GM18519 (cell line): ENCODE measurements at regions not wholly inside any gene's neighbourhood (a gene's known extent, or its start where the extent isn't known, plus 50 kb on each side); places are given as distances from the start of the nearest gene placed in this dataset.
"Not testable (repeated sequence)": the region's sequence is repeated elsewhere in the genome, so short reads cannot be mapped to it uniquely, and the experiment has no call there.

Experiments used
- ATAC-seq: cut with Tn5 transposase; IDR thresholded peaks from one replicate; pipeline ENCODE4 v1.9.1; 2021; ENCODE audit warnings: mild to moderate bottlenecking, moderate library complexity; ENCODE audit not compliant: unreplicated experiment, low FRiP score

DNA sequence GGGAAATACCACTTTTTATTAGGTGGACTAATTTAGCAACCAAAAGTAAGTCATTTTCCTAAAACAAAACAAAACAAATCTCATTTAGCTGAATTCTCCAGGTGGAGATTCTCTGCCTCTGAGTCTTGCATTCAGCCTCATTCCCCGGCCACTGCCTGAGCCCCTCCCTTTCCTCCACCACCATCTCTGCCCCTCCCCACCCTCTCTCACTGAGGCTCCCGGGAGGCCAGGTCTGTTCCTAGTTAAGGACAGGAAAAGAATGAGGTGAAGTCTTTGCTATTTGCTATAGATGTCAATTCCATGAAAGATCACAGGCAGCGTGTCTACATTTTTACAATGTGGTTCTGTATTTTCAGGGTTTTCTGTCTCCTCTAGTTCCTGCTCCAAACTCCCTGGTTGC lies 83.0 kb upstream of the SOX11 start:
- ATAC-seq, result no peak

DNA sequence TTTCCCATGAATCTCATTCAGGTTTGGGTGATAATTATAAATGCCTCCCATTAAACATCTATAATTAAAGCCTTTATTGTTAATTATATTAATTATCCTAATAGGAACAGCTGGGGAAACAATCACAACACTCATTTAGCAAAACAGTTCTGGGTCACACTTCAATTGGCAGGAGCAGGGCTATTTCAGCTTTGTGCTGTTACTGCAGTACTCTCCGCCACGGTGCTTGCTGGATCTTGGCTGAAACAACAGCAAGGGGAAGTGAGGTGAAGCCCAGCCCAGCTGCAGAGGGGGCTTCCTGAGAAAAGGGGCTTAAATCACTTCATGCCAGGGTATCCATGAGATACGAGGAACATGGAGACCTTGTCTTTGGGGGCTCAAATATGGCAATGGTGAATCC lies 79.5 kb upstream of the SOX11 start:
- no peak for ATAC-seq

DNA sequence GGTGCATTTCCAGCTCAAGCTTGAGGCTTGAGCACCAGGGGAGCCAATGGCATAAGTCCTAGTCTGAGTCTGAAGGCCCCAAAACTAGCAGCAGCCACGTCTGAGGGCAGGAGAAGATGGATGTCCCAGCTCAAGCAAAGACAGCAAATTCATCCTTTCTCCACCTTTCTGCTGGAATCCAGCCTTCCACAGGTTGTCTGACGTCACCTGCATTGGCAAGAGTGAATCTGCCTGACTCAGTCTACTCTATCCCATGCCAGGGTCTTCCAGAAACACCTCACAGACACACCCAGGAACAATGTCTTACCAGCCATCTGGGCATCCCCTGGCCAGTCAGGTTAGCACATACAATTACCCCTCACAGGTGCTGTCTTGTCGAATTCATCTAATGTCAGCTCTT lies 76.2 kb upstream of the SOX11 start:
- ATAC-seq, result no peak

DNA sequence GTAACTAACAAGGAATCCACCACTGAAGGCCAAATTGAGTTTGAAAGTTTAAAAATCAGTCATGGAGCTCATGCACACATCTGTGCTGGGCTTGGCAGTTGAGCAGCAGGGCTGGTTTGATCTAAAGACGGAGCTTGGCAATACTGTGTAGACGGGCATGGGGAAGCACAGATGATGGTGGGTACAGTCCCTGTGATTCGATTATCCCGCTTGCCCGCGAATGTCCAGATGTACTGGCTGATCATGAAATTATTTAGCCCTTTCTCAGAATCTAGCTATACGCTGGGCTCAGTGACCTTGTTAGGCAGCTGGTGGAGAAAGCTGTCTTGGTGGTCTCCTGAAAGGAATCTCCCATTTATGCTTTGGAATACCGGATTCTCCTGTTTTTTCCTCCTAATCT lies 74.8 kb upstream of the SOX11 start:
- ATAC-seq, result no peak

DNA sequence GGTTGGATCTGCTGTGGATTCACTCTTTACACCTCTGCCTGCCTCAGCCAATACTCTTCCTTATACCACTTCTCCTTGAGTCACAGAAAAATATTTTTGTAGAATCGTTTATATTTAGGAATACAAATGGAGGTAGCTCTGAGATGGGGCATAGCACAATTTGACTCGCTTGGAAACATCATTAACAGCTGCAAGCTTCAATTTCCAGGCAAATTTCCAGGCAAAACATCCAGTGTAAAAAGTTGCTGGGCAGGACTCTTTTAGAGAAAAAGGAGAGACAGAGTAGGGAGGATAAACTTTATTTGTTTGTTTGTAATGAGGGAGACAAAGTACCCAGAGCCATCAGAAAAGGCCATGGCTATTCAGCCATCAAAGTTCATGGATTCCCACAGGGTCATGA lies 74.4 kb upstream of the SOX11 start:
- ATAC-seq, result no peak

DNA sequence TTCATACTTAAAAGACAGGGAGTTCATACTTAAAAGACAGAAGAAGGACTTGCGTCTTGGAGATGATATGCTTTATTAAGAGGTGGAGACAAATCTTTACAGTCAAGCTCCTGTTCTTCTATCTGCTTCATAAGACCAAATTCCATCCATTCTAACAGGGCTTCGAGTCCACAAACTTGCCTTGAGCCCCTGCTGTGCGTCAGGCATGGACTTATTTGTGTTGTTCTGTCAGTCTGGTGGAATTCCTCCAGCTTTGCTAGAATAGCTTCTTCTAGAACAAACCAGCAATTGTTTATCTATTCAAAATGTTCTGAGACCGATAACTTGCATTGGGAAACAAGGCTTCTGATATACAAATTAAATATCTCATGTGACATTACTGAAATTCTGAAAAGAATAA lies 73.9 kb upstream of the SOX11 start:
- no peak for ATAC-seq

DNA sequence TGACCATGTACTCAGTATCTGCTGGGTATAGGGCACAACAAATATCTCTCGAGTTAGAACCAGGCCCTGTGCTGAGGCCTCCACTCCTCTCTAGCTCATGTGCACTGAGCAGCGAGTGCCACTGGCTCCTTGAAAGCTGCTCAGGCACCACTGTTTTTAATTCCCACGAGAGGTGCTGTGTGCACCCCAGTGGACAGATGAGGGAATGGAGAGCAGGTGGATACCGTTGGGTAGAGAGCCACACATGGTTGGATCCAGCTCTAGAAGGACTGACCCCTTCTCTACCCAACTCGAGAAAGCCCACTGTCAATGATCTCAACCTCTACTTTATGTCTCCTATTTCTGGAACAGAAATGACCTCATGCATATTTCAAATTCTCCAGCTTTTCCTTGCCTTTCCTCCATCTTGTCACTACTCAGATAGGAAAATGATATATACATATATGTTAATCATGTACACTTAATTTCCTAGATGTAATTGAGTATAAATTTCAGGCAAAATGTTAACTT lies 66.6 kb upstream of the SOX11 start:
- not testable (repeated sequence) for ATAC-seq

DNA sequence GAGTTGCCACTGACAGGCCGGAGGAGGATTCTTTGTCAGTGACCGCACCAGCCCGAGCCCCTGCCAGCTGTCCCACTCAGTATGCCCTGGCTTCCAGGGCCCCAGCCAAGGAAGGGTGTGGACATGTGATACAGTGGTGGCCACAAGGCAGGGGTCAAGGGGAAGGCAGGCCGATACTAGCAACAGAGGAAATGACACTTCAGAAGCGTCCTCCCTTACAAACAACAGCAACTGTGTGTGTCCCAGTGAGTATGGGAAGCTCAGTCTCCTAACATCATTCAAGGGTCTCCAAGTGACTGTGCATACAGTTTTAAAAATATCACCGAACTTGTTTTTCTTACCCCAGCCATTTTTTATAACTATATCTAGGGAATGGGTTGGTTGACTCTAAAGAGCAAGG lies 63.7 kb upstream of the SOX11 start:
- not testable (repeated sequence) for ATAC-seq

DNA sequence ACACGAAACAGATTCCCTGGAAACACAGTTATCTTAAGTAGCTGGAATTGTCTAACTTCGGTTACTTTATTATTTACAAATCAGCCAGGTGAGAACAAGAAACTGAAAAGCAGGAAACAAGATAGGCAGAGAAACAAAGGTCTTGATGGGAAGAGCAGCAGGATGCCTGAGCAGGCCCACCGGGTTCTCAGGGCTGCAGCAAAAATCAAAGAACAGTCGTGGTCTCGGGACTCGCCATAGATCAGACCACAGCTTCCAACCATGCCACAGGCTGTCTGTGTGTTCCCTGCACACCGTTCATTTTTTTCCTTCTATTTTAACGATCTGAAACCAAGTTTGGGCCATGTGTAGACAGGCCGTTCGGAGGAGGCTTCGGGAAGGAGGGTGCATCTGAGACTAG lies 62.7 kb upstream of the SOX11 start:
- ATAC-seq, result not testable (repeated sequence)

DNA sequence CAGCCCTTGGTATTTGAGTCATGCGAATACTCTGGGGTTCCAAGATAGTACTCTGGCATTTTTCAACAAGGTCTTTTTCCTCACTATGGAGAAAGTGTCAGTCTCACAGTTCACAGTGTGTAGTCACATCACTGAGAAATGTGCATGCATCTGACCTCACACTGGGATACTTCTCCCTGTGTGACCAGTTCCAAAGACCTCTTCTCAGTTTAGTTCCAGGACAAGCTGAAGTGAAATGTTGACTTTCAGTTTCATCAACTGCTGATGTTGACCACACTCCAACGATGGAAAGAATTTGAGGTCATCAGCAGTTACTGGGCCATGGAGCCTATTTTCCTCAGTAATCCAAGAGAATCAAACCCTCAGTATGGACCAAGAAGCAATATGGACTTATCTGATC lies 55.1 kb upstream of the SOX11 start:
- not testable (repeated sequence) for ATAC-seq
